ENCODE measurements at regions not wholly inside any gene's neighbourhood (a gene's known extent, or its start where the extent isn't known, plus 50 kb on each side); places are given as distances from the start of the nearest gene placed in this dataset.

- no peak for ATAC-seq
These were observed 111.8 kb upstream of the MYCN start for GRCh38 chr2:15828576-15828975.

DNA sequence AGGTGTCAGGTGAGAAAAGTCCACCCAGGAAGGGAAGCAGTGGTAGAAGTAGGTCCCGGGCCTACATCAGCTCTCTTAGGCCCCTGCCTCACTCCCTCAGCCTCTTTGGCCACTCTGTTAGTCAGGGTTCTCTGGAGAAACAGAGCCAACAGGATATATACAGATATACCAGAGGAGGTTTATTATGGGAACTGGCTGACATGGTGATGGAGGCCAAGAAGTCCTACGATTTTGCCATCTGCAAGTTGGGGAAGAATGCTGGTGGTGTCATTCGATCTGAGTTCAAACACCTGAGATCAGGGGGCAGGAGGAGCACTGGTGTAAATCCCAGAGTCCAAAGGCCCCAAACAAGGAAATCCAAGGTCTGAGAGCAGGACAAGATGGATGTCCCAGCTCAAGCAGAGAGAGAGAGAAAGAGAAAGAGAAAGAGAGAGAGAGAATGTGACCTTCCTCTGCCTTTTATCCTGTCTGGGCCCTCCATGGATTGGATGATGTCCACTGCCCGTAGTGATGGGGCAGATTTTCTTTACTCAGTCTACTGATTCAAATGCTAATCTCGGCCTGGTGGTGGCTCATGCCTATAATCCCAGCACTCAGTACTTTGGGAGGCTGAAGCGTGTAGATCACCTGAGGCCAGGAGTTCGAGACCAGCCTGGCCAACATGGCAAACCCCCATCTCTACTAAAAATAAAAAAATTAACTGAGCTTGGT is 111.1 kb upstream of the MYCN start:
- no peak for ATAC-seq

- ATAC-seq: no peak
These were observed 110.4 kb upstream of the MYCN start for GRCh38 chr2:15829985-15830384.

DNA sequence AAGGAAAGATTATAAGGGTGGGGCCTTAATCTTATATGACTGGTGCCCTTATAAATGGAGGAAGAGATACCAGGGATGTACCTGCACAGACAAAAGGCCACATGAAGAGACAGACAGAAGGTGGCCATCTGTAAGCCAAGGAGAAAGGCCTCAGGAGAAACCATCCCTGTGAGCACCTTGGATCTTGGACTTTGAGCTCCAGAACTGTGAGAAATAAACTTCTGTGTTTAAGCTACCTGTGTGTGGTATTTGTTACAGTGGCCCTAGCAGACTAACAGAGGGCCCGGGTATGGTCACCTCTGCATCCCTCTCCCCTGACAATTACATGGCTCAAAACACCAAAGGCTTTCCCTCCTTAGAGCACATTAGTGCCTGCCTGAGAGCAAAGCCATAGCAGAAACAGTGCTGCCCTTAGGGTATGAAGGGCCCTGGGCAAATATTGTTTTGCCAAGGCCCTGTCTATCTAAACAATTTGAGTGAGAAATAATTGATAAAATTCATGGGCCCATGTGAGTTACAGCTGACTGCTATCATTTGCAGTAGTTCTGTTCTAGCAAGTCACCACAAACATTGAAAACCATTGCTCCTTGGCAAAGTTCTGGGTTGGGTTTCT is 109.3 kb upstream of the MYCN start:
- ATAC-seq: no peak

- no peak for ATAC-seq
These were observed 108.2 kb upstream of the MYCN start for GRCh38 chr2:15832030-15832709.

- peak; percentile 89 for ATAC-seq
These were observed 107.3 kb upstream of the MYCN start for GRCh38 chr2:15832849-15833680.

DNA sequence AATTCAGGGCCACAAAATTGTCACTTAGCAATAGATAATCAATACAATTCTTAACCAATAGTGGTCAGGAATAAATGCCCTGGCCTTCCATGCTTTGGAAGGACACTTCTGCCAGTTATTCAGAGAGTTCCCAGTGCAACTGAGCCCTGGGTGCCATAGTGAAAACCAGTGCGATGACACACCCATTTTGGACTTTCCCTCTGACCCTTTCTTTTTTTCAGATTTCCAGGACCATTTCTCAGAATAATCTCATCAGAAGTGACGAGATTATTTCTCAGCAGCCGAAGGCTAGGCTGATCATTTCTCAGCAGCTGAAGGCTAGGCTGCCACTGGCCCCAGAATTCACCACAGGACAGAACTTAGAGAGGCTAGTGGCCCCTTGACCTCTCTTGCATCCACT is 106.6 kb upstream of the MYCN start:
- no peak for ATAC-seq

DNA sequence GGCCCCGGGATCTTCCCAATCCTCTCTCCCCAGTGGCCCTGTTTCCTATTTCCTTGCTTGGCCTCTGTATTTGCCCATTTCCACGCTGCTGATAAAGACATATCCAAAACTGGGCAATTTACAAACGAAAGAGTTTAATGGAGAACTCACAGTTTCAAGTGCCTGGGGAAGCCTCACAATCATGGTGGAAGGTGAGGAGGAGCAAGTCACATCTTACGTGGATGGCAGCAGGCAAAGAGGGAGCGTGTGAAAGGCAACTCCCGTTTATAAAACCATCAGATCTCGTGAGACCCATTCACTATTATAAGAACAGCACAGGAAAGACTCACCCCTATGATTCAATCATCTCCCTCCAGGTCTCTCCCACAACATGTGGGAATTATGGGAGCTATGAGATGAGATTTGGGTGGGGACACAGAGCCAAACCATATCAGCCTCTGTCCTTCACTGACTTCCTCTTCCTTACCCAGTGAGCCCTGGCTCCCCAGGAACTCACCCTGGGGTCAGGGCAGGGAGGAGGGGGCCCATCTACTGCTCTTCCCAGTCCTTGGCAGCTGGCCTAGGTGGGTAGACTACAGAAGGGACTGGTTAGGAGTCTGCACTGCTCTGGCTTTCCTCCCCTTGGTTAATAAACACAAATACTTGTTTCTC is 105.8 kb upstream of the MYCN start:
- no peak for ATAC-seq

DNA sequence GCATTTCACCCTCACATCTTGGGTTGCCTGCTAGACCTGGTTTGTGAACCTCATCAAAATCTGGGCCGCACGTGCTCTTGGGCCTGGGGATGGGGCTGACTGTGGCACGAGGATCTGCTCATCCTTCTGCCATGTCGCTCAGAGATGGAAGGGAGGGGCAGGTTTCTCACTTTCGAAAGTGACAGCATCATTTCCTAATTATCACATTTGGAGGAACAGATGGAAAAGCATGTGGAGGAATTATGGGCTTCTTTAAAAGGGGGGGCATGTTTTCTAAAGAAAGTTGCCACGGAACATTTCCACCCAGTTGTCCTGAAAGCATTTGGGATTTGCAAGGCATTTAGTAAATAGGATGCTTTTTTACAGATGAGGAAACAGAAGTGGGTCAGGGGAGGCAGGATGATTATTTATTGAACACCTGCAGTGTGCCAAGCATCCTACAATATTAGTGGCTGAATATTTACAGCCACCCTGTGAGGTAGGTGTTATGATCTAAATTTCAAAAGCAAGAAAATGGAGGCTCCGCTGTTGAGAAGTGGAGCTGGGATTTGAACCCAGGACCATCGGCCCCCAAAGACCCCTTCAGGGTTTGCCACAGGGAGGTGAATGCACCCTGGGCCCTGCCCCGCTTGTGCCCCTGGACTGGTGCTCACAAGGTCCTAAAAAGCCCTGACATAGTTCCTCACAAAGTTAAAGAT is 104.2 kb upstream of the MYCN start:
- ATAC-seq: no peak

GRCh38 chr2:15836689-15837610 is 103.4 kb upstream of the MYCN start:
- ATAC-seq: no peak

- no peak for ATAC-seq
These were observed 101.8 kb upstream of the MYCN start for GRCh38 chr2:15838481-15839090.

GRCh38 chr2:15839426-15840124 is 100.8 kb upstream of the MYCN start:
- no peak for ATAC-seq

DNA sequence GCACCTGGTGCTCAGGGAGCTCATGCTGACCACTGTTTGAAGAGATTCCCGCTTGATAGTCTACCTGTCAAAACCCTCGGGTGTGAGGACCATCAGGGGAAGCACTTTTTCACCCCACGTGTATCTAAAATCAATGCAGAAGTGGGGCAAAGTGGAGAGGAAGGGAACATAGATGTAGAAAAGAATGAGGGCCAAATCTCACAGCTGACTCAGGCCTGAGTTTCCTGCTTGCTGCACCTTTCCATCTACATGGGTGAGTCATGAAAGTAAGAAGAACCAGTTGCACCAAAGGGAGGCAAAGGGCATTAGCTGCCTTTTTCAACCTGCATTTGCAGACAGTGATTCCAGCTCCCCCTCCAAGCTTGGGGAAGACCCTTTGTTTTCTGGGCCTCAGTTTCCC is 100.2 kb upstream of the MYCN start:
- peak; percentile 89 for ATAC-seq

DNA sequence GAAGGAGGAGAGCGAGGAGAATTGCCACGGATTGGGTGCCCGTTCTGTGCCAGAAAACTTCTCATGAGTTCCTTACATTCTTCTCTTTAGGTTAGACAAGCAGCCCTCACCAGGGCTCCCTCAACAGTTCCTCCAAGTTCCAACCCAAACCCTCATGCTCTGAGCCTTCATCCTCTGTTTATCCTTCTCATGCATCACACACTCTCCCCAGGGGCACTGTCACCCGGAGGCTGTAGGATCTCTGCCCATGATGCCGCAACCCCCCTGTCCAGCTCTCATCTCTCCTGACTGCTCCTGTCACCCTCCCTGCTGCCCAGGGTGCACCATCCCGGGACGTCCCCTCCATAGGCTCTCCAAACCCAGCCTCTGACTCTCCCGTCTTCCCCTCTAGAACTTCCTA is 99.4 kb upstream of the MYCN start:
- ATAC-seq: no peak

DNA sequence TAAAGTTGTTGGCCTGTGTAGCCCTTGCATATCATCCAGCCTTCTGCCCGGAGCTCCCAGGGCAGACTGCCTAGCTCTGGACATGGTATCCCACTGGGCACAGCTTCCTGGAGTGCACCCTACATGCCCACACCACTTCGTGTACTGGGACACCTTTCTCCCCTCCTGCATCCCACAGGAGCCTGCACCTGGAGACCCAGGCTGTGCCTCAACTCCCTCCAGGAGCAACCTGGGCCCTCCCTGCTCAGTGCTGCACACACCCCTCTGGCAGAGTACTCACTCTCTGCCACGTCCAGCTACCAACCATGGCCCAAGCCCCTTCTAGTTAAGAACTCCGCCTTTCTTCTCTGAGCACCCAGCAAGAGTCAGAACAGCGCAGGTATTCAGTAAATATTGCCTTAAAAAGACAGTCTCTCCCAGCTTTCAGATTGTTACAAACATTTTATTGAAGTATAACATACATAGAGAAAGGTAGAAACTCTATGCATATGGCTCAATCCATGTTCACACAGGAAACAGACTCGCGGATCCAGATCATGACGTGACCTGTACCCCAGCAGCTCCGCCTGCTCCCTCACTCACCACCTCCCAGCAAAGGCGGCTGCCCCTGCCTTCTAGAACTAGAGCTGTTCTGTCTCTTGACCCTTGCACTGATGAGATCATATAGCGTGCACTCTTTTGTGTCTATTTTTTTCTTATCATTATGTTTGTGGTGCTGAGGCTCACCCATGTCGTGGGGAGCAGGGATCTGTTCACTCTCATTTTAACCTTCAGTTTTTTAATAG is 98.4 kb upstream of the MYCN start:
- ATAC-seq: peak; percentile 66

GRCh38 chr2:15842758-15843666 is 97.3 kb upstream of the MYCN start:
- ATAC-seq: no peak

GRCh38 chr2:15844211-15844801 is 96.0 kb upstream of the MYCN start:
- ATAC-seq: no peak
